Panc1 (cell line): ENCODE measurements at regions not wholly inside any gene's neighbourhood (a gene's known extent, or its start where the extent isn't known, plus 50 kb on each side); places are given as distances from the start of the nearest gene placed in this dataset.
A peak's percentile ranks its signal among the peaks of the same experiment; 100 is the strongest.

ENCODE experiments used
- ATAC-seq: fragments of 200-7000 bp; cut with Tn5 transposase; 2 replicates; pipeline ENCODE4 v1.9.1; 2020; ENCODE audit warnings: mild to moderate bottlenecking, moderate library complexity
- BruUV-seq: library from RNA; stranded (reverse); fragments of 400-500 nt; replicated peaks from 2 replicates; lab custom pipeline; 2021; lab: Mats Ljungman, UMichigan
- CTCF ChIA-PET: fragments of 300-600 bp; sonication (Branson Sonifier 250); formaldehyde crosslinking; loops from one replicate; lab custom pipeline; 2022; ENCODE audit warnings: antibody characterized with exemption; lab: Charles Lee
- POLR2A ChIA-PET: fragments of 300-600 bp; sonication (Branson Sonifier 250); formaldehyde crosslinking; loops from one replicate; lab custom pipeline; 2022; ENCODE audit warnings: antibody characterized with exemption; lab: Charles Lee
- DNase-seq: peaks from one replicate; pipeline ENCODE4 v3.0.0-alpha.2; 2010; ENCODE audit warnings: low read depth, low spot score
- H3K27ac ChIP-seq: 2 replicates; pipeline ENCODE4 v1.5.1; 2011; ENCODE audit warnings: mild to moderate bottlenecking, low read length, inconsistent platforms
- H3K27me3 ChIP-seq: fragments of 200-500 bp; sonication (Bioruptor generic); 2 replicates; pipeline ENCODE4 v1.6.0; 2014; ENCODE audit warnings: low read length, inconsistent platforms; ENCODE audit not compliant: control insufficient read depth, insufficient read depth
- H3K36me3 ChIP-seq: fragments of 200-500 bp; sonication (Bioruptor generic); 2 replicates; pipeline ENCODE4 v1.5.1; 2014; ENCODE audit warnings: inconsistent platforms, mild to moderate bottlenecking, low read length, moderate library complexity; ENCODE audit not compliant: control insufficient read depth, insufficient read depth
- H3K4me1 ChIP-seq: 2 replicates; pipeline ENCODE4 v1.5.1; 2011; ENCODE audit warnings: inconsistent platforms, mild to moderate bottlenecking, low read length, moderate library complexity; ENCODE audit not compliant: control insufficient read depth, insufficient read depth
- H3K4me3 ChIP-seq, 2 experiments: 2 replicates each; pipeline ENCODE4 v1.5.1; 2011 to 2012; ENCODE audit warnings: low read depth in 2 of 2, low read length in 2 of 2, mild to moderate bottlenecking in 2 of 2, inconsistent platforms in 1 of 2, moderate library complexity in 1 of 2
- H3K9me3 ChIP-seq: fragments of 200-500 bp; sonication (Bioruptor generic); 2 replicates; pipeline ENCODE4 v1.5.1; 2014; ENCODE audit warnings: low read depth, mild to moderate bottlenecking, inconsistent platforms, low read length, moderate library complexity; ENCODE audit not compliant: control insufficient read depth, insufficient read depth
- POLR2AphosphoS5 ChIP-seq: IDR thresholded peaks from 2 replicates; pipeline ENCODE4 v1.6.1; 2012; ENCODE audit warnings: mild to moderate bottlenecking, low read depth, low read length, moderate library complexity
- SIN3A ChIP-seq: IDR thresholded peaks from 2 replicates; pipeline ENCODE4 v1.6.1; 2012; ENCODE audit warnings: low read depth, mild to moderate bottlenecking, low read length, moderate library complexity, borderline replicate concordance; ENCODE audit not compliant: insufficient read depth
- TCF7L2 ChIP-seq: IDR thresholded peaks from 2 replicates; pipeline ENCODE4 v1.6.1; 2011; ENCODE audit warnings: mild to moderate bottlenecking, low read depth, low read length, inconsistent platforms
- in situ Hi-C: cut with HindIII; loops from 2 replicates; pipeline ENCODE4 v1.10.0; 2016; ENCODE audit warnings: low sequenced_read_pairs, low pct_unique_long_range_greater_than_20kb
- intact Hi-C: fragments of 100-400 bp; cut with micrococcal nuclease; formaldehyde crosslinking; loops from one replicate; pipeline ENCODE4 v1.10.0; 2022; ENCODE audit not compliant: unreplicated experiment
- TF ChIP-seq, protein P1 (sequence below): fragments of 450-650 bp; IDR thresholded peaks from 2 replicates; pipeline ENCODE4 v1.5.1; 2017; ENCODE audit warnings: mild to moderate bottlenecking
- TF ChIP-seq, protein P2 (sequence below), 2 experiments: IDR thresholded peaks; 2 replicates each; pipeline ENCODE4 v1.6.1; 2011 to 2012; ENCODE audit warnings: low read depth in 2 of 2, control low read depth in 1 of 2, low read length in 1 of 2, mild to moderate bottlenecking in 1 of 2, moderate library complexity in 1 of 2; ENCODE audit not compliant: insufficient read depth in 1 of 2

DNA sequence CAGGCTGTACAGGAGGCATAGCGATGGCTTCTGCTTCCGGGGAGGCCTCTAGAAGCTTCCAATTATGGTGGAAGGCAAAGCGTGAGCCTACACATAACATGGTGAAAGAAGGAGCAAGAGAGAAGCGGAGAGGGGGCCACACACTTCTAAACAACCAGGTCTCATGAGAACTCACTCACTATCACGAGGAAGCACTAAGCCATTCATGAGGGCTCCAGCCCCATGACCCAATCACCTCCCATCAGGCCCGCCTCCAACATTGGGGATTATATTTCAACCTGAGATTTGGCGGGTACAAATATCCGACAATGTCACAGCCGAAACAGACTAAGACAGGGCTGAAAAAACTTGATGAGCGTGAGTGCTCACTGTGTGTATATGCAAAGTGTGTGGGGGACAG, 89.3 kb upstream of the CNIH3 start:
- Histone ChIP-seq H3K36me3 (no peaks in the 10 kb centered on the region), H3K4me1 (peaks cover 8% of the 10 kb centered on the region; the same call in 1 of the 2 replicates), H3K9me3 (no peaks in the 10 kb centered on the region), H3K27me3 (no peaks in the 10 kb centered on the region), H3K27ac (no peak overlapping the region), H3K4me3 (no peak overlapping the region)
- CTCF ChIA-PET, result no interaction called here
- POLR2A ChIA-PET, result no interaction called here
- no peak for TF ChIP-seq SIN3A
- TF ChIP-seq, protein P1, sequence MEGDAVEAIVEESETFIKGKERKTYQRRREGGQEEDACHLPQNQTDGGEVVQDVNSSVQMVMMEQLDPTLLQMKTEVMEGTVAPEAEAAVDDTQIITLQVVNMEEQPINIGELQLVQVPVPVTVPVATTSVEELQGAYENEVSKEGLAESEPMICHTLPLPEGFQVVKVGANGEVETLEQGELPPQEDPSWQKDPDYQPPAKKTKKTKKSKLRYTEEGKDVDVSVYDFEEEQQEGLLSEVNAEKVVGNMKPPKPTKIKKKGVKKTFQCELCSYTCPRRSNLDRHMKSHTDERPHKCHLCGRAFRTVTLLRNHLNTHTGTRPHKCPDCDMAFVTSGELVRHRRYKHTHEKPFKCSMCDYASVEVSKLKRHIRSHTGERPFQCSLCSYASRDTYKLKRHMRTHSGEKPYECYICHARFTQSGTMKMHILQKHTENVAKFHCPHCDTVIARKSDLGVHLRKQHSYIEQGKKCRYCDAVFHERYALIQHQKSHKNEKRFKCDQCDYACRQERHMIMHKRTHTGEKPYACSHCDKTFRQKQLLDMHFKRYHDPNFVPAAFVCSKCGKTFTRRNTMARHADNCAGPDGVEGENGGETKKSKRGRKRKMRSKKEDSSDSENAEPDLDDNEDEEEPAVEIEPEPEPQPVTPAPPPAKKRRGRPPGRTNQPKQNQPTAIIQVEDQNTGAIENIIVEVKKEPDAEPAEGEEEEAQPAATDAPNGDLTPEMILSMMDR, result no peak
- TF ChIP-seq, protein P2, sequence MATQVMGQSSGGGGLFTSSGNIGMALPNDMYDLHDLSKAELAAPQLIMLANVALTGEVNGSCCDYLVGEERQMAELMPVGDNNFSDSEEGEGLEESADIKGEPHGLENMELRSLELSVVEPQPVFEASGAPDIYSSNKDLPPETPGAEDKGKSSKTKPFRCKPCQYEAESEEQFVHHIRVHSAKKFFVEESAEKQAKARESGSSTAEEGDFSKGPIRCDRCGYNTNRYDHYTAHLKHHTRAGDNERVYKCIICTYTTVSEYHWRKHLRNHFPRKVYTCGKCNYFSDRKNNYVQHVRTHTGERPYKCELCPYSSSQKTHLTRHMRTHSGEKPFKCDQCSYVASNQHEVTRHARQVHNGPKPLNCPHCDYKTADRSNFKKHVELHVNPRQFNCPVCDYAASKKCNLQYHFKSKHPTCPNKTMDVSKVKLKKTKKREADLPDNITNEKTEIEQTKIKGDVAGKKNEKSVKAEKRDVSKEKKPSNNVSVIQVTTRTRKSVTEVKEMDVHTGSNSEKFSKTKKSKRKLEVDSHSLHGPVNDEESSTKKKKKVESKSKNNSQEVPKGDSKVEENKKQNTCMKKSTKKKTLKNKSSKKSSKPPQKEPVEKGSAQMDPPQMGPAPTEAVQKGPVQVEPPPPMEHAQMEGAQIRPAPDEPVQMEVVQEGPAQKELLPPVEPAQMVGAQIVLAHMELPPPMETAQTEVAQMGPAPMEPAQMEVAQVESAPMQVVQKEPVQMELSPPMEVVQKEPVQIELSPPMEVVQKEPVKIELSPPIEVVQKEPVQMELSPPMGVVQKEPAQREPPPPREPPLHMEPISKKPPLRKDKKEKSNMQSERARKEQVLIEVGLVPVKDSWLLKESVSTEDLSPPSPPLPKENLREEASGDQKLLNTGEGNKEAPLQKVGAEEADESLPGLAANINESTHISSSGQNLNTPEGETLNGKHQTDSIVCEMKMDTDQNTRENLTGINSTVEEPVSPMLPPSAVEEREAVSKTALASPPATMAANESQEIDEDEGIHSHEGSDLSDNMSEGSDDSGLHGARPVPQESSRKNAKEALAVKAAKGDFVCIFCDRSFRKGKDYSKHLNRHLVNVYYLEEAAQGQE (IDR thresholded peaks at IDR 0.05; ENCODE audit: insufficient read depth in 1 of 2, low read depth in 2 of 2, low read length in 1 of 2), result no peak
- TF ChIP-seq TCF7L2, result no peak
- no peak for TF ChIP-seq POLR2AphosphoS5
- BruUV-seq, result no TSS peak
- no peak for DNase-seq
- intact Hi-C loops, result no loop called here
- ATAC-seq, result no peak
- in situ Hi-C loops, result no loop called here

DNA sequence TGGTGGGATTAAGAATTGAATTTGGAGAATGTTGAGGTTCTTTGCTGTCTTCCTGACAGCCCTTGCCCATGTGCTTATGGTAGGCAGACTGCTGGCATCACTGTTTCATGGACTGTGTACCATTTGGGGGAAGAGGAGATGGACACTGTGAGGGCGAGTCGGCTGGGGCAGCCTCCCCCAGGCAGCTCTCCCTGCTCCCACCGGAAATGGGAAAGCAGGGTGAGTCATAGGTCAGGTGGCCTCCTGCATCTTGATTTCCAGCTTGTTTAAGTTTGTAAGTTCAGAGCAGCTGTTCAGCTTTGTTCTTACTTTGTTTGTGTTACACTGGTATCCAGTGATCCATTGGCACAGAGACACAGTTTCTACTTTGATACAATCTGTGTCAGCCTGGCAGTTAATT, 87.2 kb upstream of the CNIH3 start:
- Histone ChIP-seq H3K36me3 (no peaks in the 10 kb centered on the region), H3K27ac (no peak overlapping the region), H3K4me1 (peaks cover 8% of the 10 kb centered on the region; the same call in 1 of the 2 replicates), H3K9me3 (no peaks in the 10 kb centered on the region), H3K27me3 (no peaks in the 10 kb centered on the region), H3K4me3 (no peak overlapping the region)
- BruUV-seq, result no TSS peak
- POLR2A ChIA-PET, result no interaction called here
- in situ Hi-C loops (no loop called here), intact Hi-C loops (no loop called here)
- DNase-seq (no peak), ATAC-seq (peak; percentile 68; the same call in 1 of the 2 replicates)
- CTCF ChIA-PET, result no interaction called here
- TF ChIP-seq SIN3A (no peak), TCF7L2 (no peak)
- TF ChIP-seq, protein P1, result no peak
- TF ChIP-seq, protein P2 (IDR thresholded peaks at IDR 0.05; ENCODE audit: insufficient read depth in 1 of 2, low read depth in 2 of 2, low read length in 1 of 2), result no peak
